ENCODE measurements at regions not wholly inside any gene's neighbourhood (a gene's known extent, or its start where the extent isn't known, plus 50 kb on each side); places are given as distances from the start of the nearest gene placed in this dataset.

DNA sequence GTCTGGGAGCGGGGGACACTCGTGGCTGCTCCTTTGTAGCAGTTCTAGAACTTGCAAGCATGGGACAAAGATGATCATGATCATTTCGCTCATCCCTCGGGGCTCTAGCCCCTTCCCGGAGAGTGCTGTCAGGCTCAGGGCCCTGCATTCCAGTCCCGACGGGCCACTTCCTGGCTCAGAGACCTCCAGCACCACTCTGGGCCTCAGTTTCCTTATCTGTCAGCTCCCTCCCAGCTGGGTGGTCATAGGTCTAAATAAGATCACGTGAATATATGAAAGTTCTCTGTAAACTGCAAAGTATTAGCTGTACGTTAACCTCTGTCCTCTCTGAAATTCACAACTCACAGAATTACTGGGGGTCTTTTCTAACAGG lies 52.8 kb upstream of the SLC6A11 start:
- in situ Hi-C loops (cut with HindIII; ENCODE audit: low sequenced_read_pairs): no loop called here
- no peak overlapping the region for H3K4me3 ChIP-seq (ENCODE audit: low read depth, low read length)
- no peak for DNase-seq (ENCODE audit: low read depth, low spot score)
- TF ChIP-seq, protein P1, sequence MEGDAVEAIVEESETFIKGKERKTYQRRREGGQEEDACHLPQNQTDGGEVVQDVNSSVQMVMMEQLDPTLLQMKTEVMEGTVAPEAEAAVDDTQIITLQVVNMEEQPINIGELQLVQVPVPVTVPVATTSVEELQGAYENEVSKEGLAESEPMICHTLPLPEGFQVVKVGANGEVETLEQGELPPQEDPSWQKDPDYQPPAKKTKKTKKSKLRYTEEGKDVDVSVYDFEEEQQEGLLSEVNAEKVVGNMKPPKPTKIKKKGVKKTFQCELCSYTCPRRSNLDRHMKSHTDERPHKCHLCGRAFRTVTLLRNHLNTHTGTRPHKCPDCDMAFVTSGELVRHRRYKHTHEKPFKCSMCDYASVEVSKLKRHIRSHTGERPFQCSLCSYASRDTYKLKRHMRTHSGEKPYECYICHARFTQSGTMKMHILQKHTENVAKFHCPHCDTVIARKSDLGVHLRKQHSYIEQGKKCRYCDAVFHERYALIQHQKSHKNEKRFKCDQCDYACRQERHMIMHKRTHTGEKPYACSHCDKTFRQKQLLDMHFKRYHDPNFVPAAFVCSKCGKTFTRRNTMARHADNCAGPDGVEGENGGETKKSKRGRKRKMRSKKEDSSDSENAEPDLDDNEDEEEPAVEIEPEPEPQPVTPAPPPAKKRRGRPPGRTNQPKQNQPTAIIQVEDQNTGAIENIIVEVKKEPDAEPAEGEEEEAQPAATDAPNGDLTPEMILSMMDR (IDR thresholded peaks at IDR 0.05; ENCODE audit: low read depth, low read length): no peak

DNA sequence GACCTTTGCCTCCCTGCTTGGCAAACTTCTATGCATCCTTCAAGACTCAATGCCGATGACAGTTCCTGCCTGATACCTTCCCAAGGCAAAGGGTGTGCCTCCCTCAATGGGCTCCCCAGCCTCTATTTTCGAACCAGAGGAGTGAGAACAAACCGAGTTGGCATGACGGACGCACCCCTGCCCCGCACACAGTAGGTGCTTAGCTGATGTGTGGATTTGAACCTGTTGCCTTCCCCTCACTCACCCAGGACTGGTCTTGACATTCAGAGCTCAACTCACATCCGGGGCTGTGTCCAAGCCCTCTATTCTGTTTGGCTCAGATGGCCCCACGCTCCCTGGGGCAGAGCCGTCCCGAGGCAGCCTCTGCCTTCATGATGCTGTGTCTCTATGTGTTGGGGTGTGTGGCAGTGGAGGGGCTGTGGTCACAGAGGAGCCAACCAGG lies 52.2 kb upstream of the SLC6A11 start:
- DNase-seq (ENCODE audit: low read depth, low spot score): no peak
- TF ChIP-seq, protein P1 (IDR thresholded peaks at IDR 0.05; ENCODE audit: low read depth, low read length): no peak
- in situ Hi-C loops (cut with HindIII; ENCODE audit: low sequenced_read_pairs): no loop called here
- H3K4me3 ChIP-seq (ENCODE audit: low read depth, low read length): no peak overlapping the region

DNA sequence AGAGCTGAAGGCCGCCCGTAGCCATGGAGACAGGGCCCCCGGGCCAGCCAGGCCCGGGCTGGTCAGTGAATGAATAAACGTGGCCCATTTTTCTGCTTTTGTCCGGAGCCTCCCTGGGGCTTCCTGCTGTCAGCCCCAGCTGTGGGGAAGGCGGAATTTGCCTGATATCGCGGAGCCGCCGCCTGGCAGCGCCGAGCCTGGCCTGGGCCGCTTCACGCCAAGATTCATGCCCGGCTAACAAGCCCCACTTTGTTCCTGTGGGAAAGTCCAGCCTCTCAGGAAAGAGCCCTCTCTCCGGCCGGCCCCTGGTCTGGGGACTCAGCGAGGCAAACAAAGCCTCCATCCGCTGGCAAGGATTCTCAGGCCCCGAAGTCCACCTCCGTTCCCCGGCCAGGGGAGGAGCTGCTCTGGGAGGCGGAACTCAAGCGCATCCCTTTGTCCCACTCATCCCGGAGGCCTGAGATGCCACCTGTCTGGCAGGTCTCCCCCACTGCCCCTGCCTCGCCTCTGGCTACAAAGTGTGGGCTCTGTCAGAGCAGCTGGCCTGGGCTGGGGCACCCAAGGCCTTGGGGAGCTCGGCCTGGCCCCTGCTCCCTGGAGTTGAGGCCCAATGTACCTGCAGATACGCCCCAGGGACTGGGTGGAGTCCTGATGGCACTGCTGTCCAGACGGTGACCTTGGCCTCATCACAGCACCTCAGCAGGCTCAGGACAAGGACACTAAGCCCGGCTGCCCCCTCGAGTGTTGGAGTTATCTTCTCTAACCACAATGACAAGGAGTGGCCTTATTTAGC lies 51.6 kb upstream of the SLC6A11 start:
- TF ChIP-seq, protein P1 (IDR thresholded peaks at IDR 0.05; ENCODE audit: low read depth, low read length): no peak
- H3K4me3 ChIP-seq (ENCODE audit: low read depth, low read length): no peak overlapping the region
- no peak for DNase-seq (ENCODE audit: low read depth, low spot score)
- in situ Hi-C loops (cut with HindIII; ENCODE audit: low sequenced_read_pairs): no loop called here

DNA sequence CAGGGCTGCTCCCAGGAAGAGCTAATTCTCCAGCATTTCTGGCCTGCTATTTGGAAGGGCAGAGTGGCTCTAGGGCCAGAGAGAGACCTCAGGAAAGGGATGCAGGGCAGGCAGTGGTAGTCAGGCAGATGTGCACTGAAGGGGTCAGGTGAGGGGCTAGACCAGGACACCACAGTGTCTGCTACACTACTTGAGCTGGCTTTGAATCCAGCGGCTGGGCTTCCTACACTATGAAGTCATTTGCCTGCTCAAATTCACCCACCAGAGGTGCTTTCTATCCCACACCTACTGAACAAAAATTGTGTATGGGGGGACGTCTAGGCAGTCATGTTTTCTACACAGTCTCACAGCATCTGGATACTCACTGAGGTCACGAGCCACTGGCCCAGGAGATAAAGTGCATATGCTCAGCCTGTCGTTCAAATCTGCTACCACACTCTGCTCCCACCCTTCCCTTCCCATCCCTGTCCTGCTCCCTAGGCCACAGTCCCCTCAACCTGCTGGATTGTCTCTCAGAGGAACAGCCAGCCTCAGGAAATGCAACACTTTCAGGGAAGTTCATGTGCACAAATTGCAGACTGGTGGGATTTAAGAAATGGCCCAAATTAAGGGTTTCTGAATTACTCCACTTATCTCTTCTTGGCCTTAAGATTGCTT lies 49.9 kb upstream of the SLC6A11 start:
- DNase-seq (ENCODE audit: low read depth, low spot score): no peak
- in situ Hi-C loops (cut with HindIII; ENCODE audit: low sequenced_read_pairs): no loop called here
- TF ChIP-seq, protein P1 (IDR thresholded peaks at IDR 0.05; ENCODE audit: low read depth, low read length): no peak
- no peak overlapping the region for H3K4me3 ChIP-seq (ENCODE audit: low read depth, low read length)
